PC-3 (cell line): ENCODE measurements at regions not wholly inside any gene's neighbourhood (a gene's known extent, or its start where the extent isn't known, plus 50 kb on each side); places are given as distances from the start of the nearest gene placed in this dataset.

Experiments used
- CTCF ChIP-seq: fragments of 300-600 bp; sonication (generic); conservative IDR thresholded peaks from 2 replicates; pipeline ENCODE4 v1.5.1; 2017; ENCODE audit warnings: antibody characterized with exemption, low read depth, mild to moderate bottlenecking, low read length
- EZH2 ChIP-seq: fragments of 300-600 bp; sonication (generic); IDR thresholded peaks from one replicate; pipeline ENCODE4 v1.6.1; 2017; ENCODE audit warnings: antibody characterized with exemption, mild to moderate bottlenecking, low read length; ENCODE audit not compliant: unreplicated experiment
- EZH2phosphoT487 ChIP-seq: fragments of 300-600 bp; sonication (generic); IDR thresholded peaks from 2 replicates; pipeline ENCODE4 v1.6.1; 2018; ENCODE audit warnings: mild to moderate bottlenecking, antibody characterized with exemption, low read length, borderline replicate concordance

- TF ChIP-seq CTCF (no peak), EZH2phosphoT487 (no peak), EZH2 (no peak)
Observed at GRCh38 chrX:65883556-65883955, 156.3 kb downstream of the VSIG4 start.
